ENCODE measurements at regions not wholly inside any gene's neighbourhood (a gene's known extent, or its start where the extent isn't known, plus 50 kb on each side); places are given as distances from the start of the nearest gene placed in this dataset.

DNA sequence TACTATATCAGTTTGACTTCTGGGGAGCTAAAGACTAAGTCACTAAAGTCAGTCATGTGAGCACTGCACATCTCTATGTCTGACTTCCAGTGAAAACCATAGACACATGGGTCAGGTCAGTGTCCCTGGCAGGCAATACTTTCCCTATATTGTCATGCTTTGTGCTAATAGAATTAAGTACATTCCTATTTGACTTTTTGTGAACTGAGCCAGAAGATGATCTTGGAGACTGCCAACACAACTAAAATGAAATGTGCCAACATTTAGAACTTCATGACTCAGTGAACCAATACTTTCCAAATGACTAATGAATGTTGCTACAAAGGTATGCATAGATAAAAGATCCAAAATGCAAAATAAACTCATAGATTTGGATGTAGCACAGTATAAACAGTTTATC, 820.8 kb upstream of the FAM98A start:
- DNase-seq, result no peak
- H3K9me3 ChIP-seq, result no peaks in the 10 kb centered on the region

DNA sequence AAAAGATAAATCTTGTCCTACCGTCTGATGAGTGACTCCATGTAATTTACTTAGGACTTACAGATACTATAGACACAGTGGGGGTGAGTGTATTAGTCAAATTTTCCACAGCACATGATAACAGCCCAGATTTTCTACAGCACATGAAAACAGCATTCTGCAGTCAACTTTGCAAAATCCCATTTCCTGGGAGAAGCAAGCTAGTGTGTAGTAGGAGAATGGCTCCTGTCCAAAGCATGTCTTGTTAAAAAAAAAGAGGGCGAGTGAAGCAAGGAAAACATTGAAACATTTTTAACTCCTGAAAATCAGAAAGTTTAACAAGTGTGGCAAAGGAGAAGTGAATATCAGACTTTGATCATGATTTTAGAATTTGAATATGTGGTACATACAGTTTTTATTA, 817.8 kb upstream of the FAM98A start:
- no peaks in the 10 kb centered on the region for H3K4me1 ChIP-seq
- H3K36me3 ChIP-seq, result no peaks in the 10 kb centered on the region
- no peak overlapping the region for H3K4me3 ChIP-seq (ENCODE audit: low read depth, low read length)
- DNase-seq, result no peak
- no peaks in the 10 kb centered on the region for H3K27me3 ChIP-seq
- H3K9me3 ChIP-seq, result no peaks in the 10 kb centered on the region
- TF ChIP-seq, protein P1, sequence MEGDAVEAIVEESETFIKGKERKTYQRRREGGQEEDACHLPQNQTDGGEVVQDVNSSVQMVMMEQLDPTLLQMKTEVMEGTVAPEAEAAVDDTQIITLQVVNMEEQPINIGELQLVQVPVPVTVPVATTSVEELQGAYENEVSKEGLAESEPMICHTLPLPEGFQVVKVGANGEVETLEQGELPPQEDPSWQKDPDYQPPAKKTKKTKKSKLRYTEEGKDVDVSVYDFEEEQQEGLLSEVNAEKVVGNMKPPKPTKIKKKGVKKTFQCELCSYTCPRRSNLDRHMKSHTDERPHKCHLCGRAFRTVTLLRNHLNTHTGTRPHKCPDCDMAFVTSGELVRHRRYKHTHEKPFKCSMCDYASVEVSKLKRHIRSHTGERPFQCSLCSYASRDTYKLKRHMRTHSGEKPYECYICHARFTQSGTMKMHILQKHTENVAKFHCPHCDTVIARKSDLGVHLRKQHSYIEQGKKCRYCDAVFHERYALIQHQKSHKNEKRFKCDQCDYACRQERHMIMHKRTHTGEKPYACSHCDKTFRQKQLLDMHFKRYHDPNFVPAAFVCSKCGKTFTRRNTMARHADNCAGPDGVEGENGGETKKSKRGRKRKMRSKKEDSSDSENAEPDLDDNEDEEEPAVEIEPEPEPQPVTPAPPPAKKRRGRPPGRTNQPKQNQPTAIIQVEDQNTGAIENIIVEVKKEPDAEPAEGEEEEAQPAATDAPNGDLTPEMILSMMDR (IDR thresholded peaks at IDR 0.05; ENCODE audit: low read depth, low read length), result no peak

More for the DNA sequence above, 820.8 kb upstream of the FAM98A start:
- no peaks in the 10 kb centered on the region for H3K27me3 ChIP-seq
- TF ChIP-seq, protein P1 (IDR thresholded peaks at IDR 0.05; ENCODE audit: low read depth, low read length), result no peak
- no peak overlapping the region for H3K4me3 ChIP-seq (ENCODE audit: low read depth, low read length)
- H3K4me1 ChIP-seq, result no peaks in the 10 kb centered on the region
- H3K36me3 ChIP-seq, result no peaks in the 10 kb centered on the region

DNA sequence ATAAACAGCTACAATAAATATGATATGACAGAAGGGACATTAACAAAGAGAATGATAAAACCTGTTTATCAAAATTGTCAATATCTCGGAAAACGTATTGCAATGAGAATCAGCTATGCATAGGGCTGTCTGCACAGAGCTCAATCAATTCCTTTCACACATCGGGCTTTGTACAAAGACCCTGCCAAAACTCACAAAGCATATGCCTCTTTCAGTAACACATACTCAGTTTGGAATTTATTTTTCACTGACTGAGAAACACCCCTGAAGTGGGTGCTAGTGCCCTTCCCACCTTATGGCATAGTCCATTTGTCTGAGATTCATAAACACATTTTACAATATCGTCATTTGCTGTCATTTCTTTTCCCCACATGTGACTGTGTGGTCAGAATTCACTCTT, 815.8 kb upstream of the FAM98A start:
- no peaks in the 10 kb centered on the region for H3K27me3 ChIP-seq
- H3K36me3 ChIP-seq, result no peaks in the 10 kb centered on the region
- no peak overlapping the region for H3K4me3 ChIP-seq (ENCODE audit: low read depth, low read length)
- no peaks in the 10 kb centered on the region for H3K4me1 ChIP-seq
- H3K9me3 ChIP-seq, result no peaks in the 10 kb centered on the region
- TF ChIP-seq, protein P1 (IDR thresholded peaks at IDR 0.05; ENCODE audit: low read depth, low read length), result no peak
- DNase-seq, result no peak

DNA sequence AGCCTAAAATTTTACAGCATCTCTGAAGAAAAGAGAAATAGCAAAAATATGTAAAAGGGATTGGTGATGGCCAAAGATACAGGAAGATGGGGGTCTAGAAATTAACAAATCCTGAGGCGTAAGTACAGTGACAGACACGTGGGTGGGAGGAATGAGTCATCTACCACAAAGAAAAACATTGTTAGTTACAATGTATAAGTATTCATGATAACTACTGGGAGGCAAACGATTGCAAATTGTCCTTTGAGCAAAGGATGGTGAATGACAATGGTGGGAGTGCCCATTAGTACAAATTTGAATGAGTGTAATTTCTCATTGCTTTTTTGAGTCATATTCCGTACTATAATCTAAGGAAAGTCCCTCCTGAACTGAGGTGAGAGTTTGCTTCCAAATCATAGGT, 809.0 kb upstream of the FAM98A start:
- TF ChIP-seq, protein P1 (IDR thresholded peaks at IDR 0.05; ENCODE audit: low read depth, low read length), result no peak
- no peak for DNase-seq
- no peaks in the 10 kb centered on the region for H3K27me3 ChIP-seq
- no peaks in the 10 kb centered on the region for H3K9me3 ChIP-seq
- H3K4me3 ChIP-seq (ENCODE audit: low read depth, low read length), result no peak overlapping the region
- H3K4me1 ChIP-seq, result no peaks in the 10 kb centered on the region
- H3K36me3 ChIP-seq, result no peaks in the 10 kb centered on the region

DNA sequence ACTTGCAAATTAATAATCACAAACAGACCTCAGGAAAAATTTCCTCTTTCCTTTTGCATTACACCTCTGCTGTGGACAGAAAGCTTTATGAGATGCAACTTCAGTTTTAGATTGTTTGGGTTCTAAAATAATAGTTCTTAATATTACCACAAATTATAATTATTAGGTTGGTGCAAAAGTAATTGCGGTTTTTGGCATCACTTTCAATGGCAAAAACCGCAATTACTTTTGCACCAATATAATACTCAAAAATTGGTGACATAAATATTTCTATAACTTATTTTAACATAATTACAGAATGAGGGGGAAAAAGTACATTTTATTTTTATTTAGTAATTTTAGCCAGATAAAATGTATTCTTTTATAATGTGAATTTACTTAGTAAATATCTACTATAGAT, 804.4 kb upstream of the FAM98A start:
- Histone ChIP-seq H3K4me1 (no peaks in the 10 kb centered on the region), H3K4me3 (ENCODE audit: low read depth, low read length) (no peak overlapping the region), H3K36me3 (no peaks in the 10 kb centered on the region), H3K27me3 (no peaks in the 10 kb centered on the region), H3K9me3 (no peaks in the 10 kb centered on the region)
- TF ChIP-seq, protein P1 (IDR thresholded peaks at IDR 0.05; ENCODE audit: low read depth, low read length), result no peak
- no peak for DNase-seq

DNA sequence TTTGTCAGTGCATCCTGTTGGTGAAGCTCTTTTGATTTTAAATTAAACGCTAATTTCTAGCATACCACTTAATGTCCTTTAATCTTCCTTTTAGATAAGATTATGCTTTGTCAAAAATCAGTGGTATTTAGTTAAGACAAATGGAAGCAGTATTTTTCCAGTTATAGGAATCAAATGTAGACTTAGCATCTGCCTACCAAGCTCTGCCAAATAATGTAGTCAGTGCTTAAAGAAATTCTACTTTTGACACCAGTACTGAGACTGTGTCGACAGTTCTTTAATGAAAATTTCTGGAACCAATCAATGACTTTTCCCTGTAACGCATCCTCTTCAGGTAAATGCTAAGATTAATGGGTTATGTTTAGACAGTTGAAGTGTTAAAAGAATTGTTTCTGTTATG, 803.3 kb upstream of the FAM98A start:
- H3K36me3 ChIP-seq, result no peaks in the 10 kb centered on the region
- no peaks in the 10 kb centered on the region for H3K27me3 ChIP-seq
- no peak overlapping the region for H3K4me3 ChIP-seq (ENCODE audit: low read depth, low read length)
- DNase-seq, result no peak
- H3K9me3 ChIP-seq, result no peaks in the 10 kb centered on the region
- H3K4me1 ChIP-seq, result no peaks in the 10 kb centered on the region
- TF ChIP-seq, protein P1 (IDR thresholded peaks at IDR 0.05; ENCODE audit: low read depth, low read length), result no peak
